WERI-Rb-1 (cell line): ENCODE measurements at regions not wholly inside any gene's neighbourhood (a gene's known extent, or its start where the extent isn't known, plus 50 kb on each side); places are given as distances from the start of the nearest gene placed in this dataset.
A peak's percentile ranks its signal among the peaks of the same experiment; 100 is the strongest.
"Not testable (repeated sequence)": the region's sequence is repeated elsewhere in the genome, so short reads cannot be mapped to it uniquely, and the experiment has no call there.

Source experiments
- DNase-seq: peaks from one replicate; pipeline ENCODE4 v3.0.0-alpha.2; 2020
- H3K27ac ChIP-seq: fragments of 250-450 bp; sonication (Bioruptor Pico); 2 replicates; pipeline ENCODE4 v1.5.1; 2020; ENCODE audit warnings: mild to moderate bottlenecking, moderate library complexity
- H3K27me3 ChIP-seq: fragments of 250-450 bp; sonication (Bioruptor Pico); 2 replicates; pipeline ENCODE4 v1.5.1; 2021; ENCODE audit warnings: mild to moderate bottlenecking, low read depth, moderate library complexity; ENCODE audit not compliant: insufficient read depth, severe bottlenecking
- H3K36me3 ChIP-seq: fragments of 250-450 bp; sonication (Bioruptor Pico); 2 replicates; pipeline ENCODE4 v1.5.1; 2020; ENCODE audit warnings: mild to moderate bottlenecking, moderate library complexity
- H3K4me3 ChIP-seq: 2 replicates; pipeline ENCODE4 v1.5.1; 2011; ENCODE audit warnings: low read depth, mild to moderate bottlenecking, control low read depth, low read length
- H3K9me3 ChIP-seq: fragments of 250-450 bp; sonication (Bioruptor Pico); 2 replicates; pipeline ENCODE4 v1.5.1; 2021; ENCODE audit warnings: mild to moderate bottlenecking, moderate library complexity; ENCODE audit not compliant: severe bottlenecking

- not testable (repeated sequence) for H3K27ac ChIP-seq, DNase-seq, H3K4me3 ChIP-seq, H3K9me3 ChIP-seq, H3K36me3 ChIP-seq, H3K27me3 ChIP-seq
Measured at GRCh38 chr21:8695889-8696288, 1825.5 kb upstream of the TPTE start.

GRCh38 chr21:8701297-8701696 lies 1820.1 kb upstream of the TPTE start:
- H3K36me3 ChIP-seq, H3K9me3 ChIP-seq, H3K27me3 ChIP-seq, H3K27ac ChIP-seq, H3K4me3 ChIP-seq: not testable (repeated sequence)
- peak; percentile 15 for DNase-seq

GRCh38 chr21:8705829-8706228 lies 1815.6 kb upstream of the TPTE start:
- H3K36me3 ChIP-seq, H3K9me3 ChIP-seq, H3K4me3 ChIP-seq, H3K27me3 ChIP-seq, H3K27ac ChIP-seq, DNase-seq: not testable (repeated sequence)
